Suppressor macrophage (primary cell): ENCODE measurements at regions not wholly inside any gene's neighbourhood (a gene's known extent, or its start where the extent isn't known, plus 50 kb on each side); places are given as distances from the start of the nearest gene placed in this dataset.
A peak's percentile ranks its signal among the peaks of the same experiment; 100 is the strongest.

Experiments
- DNase-seq, 4 experiments: peaks; one replicate each; pipeline ENCODE4 v3.0.0-alpha.2; 2020 to 2022

DNA sequence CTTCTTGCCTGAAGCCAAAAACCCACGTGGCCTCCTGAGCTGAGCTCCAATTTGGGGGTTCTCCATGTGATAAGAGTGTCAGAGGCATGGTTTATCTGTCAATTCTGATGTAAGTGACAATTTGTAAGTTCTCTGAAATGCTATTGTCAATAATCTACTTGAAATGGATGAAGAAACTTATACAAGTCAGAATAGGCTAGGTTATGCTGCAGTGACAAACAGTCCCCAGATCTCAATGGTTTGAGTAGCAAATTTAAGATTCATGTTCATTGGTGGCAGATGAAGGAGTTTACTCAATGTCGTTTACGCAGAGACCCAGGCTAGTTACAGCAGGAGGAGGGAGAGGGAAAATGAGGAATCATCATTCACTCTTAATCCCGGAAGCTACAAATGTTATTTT lies 352.4 kb downstream of the KIF16B start:
- no peak for DNase-seq

DNA sequence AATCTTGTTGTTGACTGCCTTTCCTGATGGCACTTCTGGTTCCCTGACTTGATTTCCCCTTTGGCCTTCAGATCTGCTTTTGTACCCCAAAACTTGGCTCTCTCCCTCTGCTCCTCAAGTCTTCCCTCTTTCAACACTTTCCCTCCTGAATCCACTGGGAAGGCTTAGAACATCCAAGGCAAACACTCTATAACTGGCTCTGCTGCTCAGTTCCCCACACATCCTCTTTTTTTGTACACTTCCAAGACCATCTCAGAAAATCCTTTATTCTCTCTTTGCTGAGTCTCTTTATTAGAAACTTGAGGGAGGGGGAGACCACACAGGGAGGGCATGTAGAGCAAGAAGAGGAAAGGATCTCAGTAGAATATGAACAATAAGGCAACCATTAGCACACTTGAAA lies 354.1 kb downstream of the KIF16B start:
- DNase-seq, result no peak

- no peak for DNase-seq
These were observed 356.4 kb downstream of the KIF16B start for GRCh38 chr20:16216914-16217230.

DNA sequence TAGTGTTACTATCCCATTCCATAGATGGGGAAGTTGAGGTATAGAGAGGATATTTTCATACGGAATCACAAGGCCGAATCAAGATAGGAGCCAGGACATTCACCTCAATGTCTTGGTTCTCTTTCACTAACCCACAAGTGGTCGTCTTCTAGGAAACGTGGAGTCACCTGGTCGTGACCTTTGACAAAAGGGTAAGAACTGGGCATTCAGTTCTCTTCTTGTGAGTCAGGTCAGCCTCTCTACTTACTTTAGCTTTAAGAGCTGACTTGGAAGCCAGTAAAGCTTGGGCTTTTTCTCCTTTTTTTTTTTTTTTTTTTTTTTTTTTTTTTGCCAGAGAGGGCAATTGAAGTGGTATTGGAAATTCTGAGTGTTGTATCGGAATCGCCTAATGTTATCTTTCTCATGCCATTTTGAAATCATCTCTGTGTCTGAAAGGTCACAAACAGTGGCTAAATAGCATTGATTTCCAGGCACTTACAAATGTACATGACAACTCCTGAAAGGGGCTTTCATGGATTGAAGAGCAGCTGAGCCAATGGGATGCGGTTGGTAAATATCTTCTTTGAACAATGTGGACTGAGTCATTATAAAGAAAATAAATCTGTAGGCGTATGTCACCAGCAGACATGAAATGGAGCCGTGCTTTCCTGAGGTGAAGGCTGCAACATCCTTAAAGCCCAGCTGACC lies 356.9 kb downstream of the KIF16B start:
- no peak for DNase-seq

- no peak for DNase-seq
These were observed 358.2 kb downstream of the KIF16B start for GRCh38 chr20:16215041-16215440.

GRCh38 chr20:16212790-16213189 lies 360.5 kb downstream of the KIF16B start:
- DNase-seq, result no peak

GRCh38 chr20:16209951-16210361 lies 363.3 kb downstream of the KIF16B start:
- no peak for DNase-seq

DNA sequence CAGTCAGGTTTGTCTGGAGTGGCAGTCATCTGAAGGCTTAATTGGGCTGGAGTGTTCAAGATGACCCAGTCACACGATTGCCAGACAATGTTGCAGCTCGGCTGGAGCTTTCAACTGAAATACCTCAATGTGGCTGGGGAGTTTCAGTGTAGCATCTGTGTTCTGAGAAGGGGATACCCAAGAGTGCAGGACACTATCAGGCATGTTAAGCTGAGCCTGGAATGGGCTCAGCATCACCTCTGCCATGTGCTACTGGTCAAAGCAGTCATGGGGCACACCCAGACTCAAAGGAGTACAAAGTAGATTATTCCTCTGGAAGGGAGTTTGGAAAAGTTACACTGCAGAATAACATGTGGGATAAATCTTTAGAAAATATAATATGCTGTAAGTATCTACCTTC lies 363.9 kb downstream of the KIF16B start:
- DNase-seq, result no peak

GRCh38 chr20:16208443-16208842 lies 364.8 kb downstream of the KIF16B start:
- no peak for DNase-seq

DNA sequence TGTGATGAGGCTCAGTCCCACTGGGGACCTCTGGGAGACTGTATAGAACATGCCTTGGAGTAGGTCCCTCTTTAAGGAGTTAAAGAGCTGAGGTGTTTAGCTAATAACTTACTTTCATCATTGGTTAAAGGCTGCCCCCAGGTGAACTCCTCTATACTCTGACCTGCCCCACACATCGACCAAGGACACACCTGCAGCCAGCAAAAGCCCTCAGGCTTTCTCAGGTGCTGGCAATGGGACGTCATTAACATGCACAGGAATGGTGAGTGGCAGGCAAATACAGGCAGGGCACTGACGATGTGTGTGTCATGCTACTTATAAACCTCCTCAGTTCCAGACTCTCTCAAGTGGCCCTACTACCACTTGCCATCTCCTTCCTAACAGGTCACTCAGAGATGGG lies 366.4 kb downstream of the KIF16B start:
- no peak for DNase-seq

GRCh38 chr20:16205507-16205906 lies 367.7 kb downstream of the KIF16B start:
- no peak for DNase-seq

- DNase-seq, result no peak
These were observed 370.2 kb downstream of the KIF16B start for GRCh38 chr20:16203096-16203495.

DNA sequence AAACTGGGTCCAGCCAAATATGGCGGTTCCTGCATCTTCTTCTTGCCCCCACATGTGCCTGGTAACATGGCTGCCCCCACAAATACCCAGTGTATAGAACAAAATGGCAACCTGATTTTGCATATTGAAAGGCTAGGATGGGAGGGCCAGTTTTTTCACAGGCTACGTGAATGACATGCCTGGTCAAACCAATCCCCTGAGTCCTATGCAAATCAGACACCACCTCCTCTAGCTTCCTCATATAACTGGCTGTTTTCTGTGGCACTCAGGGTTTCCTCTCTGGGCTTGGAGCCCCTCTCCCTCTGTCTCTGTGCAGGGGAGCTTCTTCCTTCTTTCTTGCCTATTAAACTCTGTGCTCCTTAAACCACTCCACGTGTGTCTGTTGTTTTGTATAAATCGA lies 372.1 kb downstream of the KIF16B start:
- DNase-seq, result no peak

- DNase-seq, result no peak
These were observed 375.6 kb downstream of the KIF16B start for GRCh38 chr20:16197696-16198095.

DNA sequence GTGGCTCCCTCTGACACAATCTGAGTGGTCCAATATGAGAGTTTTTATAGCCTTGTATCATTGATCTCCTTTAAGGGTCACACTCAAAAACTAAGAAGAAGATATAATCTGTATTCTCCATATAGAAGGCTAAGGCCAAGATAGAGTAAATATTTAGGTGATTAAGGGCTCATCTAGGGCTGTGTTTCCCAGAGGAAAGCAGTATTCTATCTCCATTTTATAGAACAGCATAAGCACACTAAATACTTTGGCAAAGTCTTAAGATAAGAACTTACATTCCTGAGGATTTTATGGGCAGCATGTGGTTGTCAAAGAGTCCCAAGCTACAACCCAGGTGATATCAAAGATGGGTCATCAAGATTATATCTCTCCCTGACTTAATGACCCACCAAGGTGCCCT lies 377.6 kb downstream of the KIF16B start:
- no peak for DNase-seq

DNA sequence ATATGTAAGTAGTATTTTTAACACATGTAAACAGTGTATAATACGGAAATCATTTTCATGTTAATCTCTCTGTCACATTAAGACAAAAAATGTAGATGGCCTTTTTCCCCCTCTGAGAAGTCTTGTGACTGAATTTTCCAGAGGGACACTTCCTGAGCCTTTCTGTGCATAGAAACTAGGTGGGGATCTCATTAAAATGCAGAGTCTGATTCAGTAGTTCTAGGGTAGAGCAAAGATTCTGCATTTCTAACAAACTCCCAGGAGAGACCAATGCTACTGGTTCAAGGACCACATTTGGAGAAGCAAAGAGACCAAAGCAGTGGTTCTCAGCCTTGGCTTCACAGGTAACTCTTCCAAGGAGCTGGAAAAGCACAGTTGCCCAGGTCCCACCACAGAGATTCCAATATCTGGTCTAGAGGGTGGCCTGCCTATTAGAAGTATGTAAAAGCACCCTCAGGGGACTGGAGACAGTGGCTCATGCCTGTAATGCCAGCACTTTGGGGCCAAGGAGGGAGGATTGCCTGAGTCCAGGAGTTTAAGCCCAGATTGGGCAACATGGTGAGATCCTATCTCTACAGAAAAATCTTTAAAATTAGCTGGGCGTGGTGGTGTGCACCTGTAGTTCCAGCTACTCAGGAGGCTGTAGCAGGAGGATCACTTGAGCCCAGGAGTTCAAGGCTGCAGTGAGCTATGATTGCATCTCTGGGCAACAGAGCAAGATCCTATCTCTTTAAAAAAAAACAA lies 378.5 kb downstream of the KIF16B start:
- DNase-seq, result no peak

GRCh38 chr20:16191496-16191895 lies 381.8 kb downstream of the KIF16B start:
- no peak for DNase-seq

DNA sequence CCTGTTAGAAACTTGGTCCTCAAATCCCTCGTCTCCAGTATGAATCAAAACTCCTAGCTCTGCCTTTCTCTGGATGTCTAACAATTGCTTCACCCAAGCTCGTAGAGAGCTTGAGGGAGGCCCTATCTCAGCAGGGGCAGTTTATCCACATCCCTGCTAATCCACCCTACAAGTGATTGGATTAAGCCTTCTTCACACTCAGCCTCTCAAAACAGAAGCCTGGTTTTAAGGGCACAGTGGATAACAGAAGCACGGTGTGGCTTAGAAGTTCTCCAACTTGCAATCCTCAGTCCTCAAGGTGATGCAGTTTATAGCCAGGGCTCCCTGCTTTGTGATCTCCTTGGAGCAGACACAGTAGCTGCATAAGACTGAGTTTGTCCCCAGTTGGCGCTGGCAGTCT lies 383.9 kb downstream of the KIF16B start:
- no peak for DNase-seq

DNA sequence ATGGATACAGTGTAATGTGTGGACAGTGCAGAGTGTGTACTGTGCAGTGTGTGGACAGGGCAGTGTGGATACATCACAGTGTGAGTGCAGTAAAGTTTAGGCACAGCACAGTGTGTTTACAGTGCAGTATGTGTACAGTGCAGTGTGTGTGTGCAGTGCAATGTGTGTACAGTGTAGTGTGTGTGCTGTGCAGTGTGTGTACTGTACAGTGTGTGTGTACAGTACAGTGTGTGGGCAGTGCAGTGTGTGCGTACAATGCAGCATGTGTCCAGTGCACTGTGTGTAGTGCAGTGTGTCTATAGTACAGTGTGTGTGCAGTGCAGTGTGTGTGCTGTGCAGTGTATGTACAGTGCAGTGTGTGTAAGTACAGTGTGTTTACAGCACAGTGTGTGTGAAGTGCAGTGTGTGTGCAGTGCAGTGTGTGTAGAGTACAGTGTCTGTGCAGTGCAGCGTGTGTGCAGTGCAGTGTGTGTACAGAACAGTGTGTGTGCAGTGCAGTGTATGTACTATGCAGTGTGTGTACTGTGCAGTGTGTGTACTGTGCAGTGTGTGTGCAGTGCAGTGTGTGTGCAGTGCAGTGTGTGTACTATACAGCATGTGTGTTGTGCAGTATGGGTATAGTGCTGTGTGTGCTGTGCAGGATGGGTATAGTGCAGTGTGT lies 385.2 kb downstream of the KIF16B start:
- no peak for DNase-seq

GRCh38 chr20:16179919-16180318 lies 393.3 kb downstream of the KIF16B start:
- peak in 1 of 4 experiments; percentile 2 for DNase-seq

GRCh38 chr20:16179371-16179770 lies 393.9 kb downstream of the KIF16B start:
- DNase-seq, result no peak

- DNase-seq, result no peak
These were observed 394.6 kb downstream of the KIF16B start for GRCh38 chr20:16178546-16179135.

DNA sequence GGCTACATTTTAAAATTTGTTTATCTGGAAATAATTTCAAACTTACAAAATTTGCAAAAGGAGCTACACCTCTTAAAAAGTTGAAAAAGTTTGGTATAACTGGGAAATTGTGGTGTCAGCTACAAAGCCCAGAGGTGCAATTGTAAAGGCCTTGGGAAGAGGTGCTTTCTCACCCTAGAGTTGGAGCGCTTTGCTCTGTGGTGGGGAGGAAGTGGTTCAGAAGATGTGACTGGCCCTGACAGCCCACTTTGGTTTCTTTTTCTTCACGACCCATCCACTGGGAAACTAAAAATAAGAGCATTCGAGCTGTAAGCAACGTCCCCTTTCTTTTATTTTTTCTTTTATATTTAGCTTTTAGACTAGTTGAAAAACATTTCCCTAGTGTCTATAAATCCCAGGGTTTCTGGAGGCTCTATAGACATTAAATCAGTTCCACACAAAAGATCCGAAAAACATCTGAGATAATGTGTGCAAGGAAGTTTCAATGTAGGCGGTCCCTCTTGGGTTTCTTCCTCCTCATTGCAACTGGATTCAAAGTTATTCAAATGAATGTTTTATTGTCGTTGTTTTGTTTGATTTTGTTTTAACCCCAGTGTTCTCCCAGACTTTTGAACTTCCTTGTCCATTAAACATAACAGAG lies 397.8 kb downstream of the KIF16B start:
- DNase-seq, result no peak
